GM12875 (cell line): ENCODE measurements at regions not wholly inside any gene's neighbourhood (a gene's known extent, or its start where the extent isn't known, plus 50 kb on each side); places are given as distances from the start of the nearest gene placed in this dataset.

Experiments used
- H3K4me3 ChIP-seq: one replicate; pipeline ENCODE4 v1.5.1; 2011; ENCODE audit warnings: low read depth, low read length, control low read depth
- CTCF ChIP-seq: IDR thresholded peaks from 2 replicates; pipeline ENCODE4 v1.5.1; 2011; ENCODE audit warnings: low read depth, mild to moderate bottlenecking, control low read depth, inconsistent platforms, low read length, moderate library complexity, borderline replicate concordance; ENCODE audit not compliant: insufficient read depth

- H3K4me3 ChIP-seq = no peak overlapping the region
- no peak for TF ChIP-seq CTCF
Measured at GRCh38 chr16:56073508-56073907, 117.8 kb upstream of the GNAO1 start.

- no peak for TF ChIP-seq CTCF
- H3K4me3 ChIP-seq = no peak overlapping the region
Measured at GRCh38 chr16:56072096-56072495, 119.2 kb upstream of the GNAO1 start.

GRCh38 chr16:56068816-56069215 lies 122.5 kb upstream of the GNAO1 start:
- TF ChIP-seq CTCF = no peak

GRCh38 chr16:56068314-56068713 lies 123.0 kb upstream of the GNAO1 start:
- TF ChIP-seq CTCF = no peak
- H3K4me3 ChIP-seq = no peak overlapping the region

More at GRCh38 chr16:56068816-56069215, 122.5 kb upstream of the GNAO1 start:
- no peak overlapping the region for H3K4me3 ChIP-seq

GRCh38 chr16:56067406-56067805 lies 123.9 kb upstream of the GNAO1 start:
- H3K4me3 ChIP-seq = no peak overlapping the region
- TF ChIP-seq CTCF = no peak

GRCh38 chr16:56066617-56067016 lies 124.7 kb upstream of the GNAO1 start:
- TF ChIP-seq CTCF = no peak
- no peak overlapping the region for H3K4me3 ChIP-seq

- H3K4me3 ChIP-seq = no peak overlapping the region
- no peak for TF ChIP-seq CTCF
Measured at GRCh38 chr16:56063111-56063510, 128.2 kb upstream of the GNAO1 start.
